ENCODE measurements at regions not wholly inside any gene's neighbourhood (a gene's known extent, or its start where the extent isn't known, plus 50 kb on each side); places are given as distances from the start of the nearest gene placed in this dataset.
"Not testable (repeated sequence)": the region's sequence is repeated elsewhere in the genome, so short reads cannot be mapped to it uniquely, and the experiment has no call there.

DNA sequence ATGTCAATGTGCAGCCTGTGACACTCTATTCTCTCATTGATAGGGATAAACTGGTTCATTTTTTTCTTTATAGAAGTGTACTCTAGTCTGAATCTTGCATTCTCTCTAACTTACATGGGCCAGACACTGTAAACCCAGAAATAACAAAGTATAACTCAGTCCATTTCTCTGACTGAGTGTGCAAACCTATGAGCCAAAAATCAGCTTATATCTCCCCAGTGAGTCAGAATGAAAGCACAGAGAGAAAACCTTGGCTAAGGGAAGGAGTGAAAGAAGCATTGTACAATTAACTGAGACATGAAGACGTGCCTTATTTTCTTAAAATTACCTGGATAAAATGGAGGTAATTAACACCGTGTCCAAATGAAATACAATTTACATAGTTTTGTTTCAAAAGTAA lies 436.9 kb upstream of the IMPG1 start:
- Histone ChIP-seq H3K27me3 (replicated peaks; ENCODE audit: insufficient read depth) (no peaks in the 10 kb centered on the region), H3K4me3 (no peak overlapping the region), H3K36me3 (no peaks in the 10 kb centered on the region), H3K27ac (no peak overlapping the region), H3K4me1 (ENCODE audit: control insufficient read depth in 1 of 2, low read depth in 2 of 2) (no peaks in the 10 kb centered on the region), H3K9me3 (no peaks in the 10 kb centered on the region)
- TF ChIP-seq, protein P1, sequence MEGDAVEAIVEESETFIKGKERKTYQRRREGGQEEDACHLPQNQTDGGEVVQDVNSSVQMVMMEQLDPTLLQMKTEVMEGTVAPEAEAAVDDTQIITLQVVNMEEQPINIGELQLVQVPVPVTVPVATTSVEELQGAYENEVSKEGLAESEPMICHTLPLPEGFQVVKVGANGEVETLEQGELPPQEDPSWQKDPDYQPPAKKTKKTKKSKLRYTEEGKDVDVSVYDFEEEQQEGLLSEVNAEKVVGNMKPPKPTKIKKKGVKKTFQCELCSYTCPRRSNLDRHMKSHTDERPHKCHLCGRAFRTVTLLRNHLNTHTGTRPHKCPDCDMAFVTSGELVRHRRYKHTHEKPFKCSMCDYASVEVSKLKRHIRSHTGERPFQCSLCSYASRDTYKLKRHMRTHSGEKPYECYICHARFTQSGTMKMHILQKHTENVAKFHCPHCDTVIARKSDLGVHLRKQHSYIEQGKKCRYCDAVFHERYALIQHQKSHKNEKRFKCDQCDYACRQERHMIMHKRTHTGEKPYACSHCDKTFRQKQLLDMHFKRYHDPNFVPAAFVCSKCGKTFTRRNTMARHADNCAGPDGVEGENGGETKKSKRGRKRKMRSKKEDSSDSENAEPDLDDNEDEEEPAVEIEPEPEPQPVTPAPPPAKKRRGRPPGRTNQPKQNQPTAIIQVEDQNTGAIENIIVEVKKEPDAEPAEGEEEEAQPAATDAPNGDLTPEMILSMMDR (IDR thresholded peaks at IDR 0.05) = no peak
- ATAC-seq (ENCODE audit: insufficient number of reproducible peaks, low FRiP score, low read depth) (no peak), DNase-seq (ENCODE audit: low spot score) (no peak)

DNA sequence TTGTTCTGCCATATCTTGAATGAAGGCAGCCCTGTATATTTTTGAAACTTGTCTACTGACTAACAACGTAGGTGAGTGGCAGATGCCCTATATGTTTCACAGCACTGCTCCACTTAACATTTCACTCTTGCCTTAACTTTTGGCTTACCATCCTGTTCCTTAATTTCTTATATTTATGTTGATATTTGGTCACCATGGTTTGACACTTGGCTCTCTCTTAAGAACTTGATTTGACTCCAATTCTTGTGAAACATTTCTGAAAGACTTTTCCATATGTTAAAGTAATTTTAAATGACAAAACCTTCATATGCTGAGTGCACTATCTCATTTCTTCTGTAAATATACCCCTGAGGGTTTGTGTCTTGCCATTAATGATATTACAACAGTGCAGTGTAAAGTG lies 434.3 kb upstream of the IMPG1 start:
- Histone ChIP-seq H3K4me1 (ENCODE audit: control insufficient read depth in 1 of 2, low read depth in 2 of 2) (no peaks in the 10 kb centered on the region), H3K4me3 (no peak overlapping the region), H3K36me3 (no peaks in the 10 kb centered on the region), H3K27ac (no peak overlapping the region), H3K27me3 (replicated peaks; ENCODE audit: insufficient read depth) (no peaks in the 10 kb centered on the region), H3K9me3 (no peaks in the 10 kb centered on the region)
- TF ChIP-seq, protein P1 (IDR thresholded peaks at IDR 0.05) = no peak
- no peak for ATAC-seq (ENCODE audit: insufficient number of reproducible peaks, low FRiP score, low read depth)
- no peak for DNase-seq (ENCODE audit: low spot score)

DNA sequence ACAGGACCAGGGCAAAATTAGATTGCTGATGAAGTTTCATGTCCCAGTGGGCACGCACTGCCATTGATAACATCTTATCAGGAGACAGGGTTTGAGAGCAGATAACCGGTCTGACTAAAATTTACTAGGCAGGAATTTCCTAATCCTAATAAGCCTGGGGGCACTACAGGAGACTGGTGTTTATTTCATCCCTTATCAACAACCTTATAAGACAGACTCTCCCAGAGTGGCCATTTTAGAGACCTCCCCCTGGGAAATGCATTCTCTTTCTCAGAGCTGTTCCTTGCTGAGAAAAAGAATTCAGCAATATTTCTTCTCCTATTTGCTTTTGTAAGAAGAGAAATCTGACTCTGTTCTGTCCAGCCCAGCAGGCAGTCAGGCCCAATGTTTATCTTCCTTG lies 423.4 kb upstream of the IMPG1 start:
- no peaks in the 10 kb centered on the region for H3K4me1 ChIP-seq (ENCODE audit: control insufficient read depth in 1 of 2, low read depth in 2 of 2)
- DNase-seq (ENCODE audit: low spot score) (no peak), ATAC-seq (ENCODE audit: insufficient number of reproducible peaks, low FRiP score, low read depth) (no peak)
- H3K36me3 ChIP-seq = no peaks in the 10 kb centered on the region
- H3K9me3 ChIP-seq = peaks cover 13% of the 10 kb centered on the region
- TF ChIP-seq, protein P1 (IDR thresholded peaks at IDR 0.05) = no peak
- H3K27me3 ChIP-seq (replicated peaks; ENCODE audit: insufficient read depth) = no peaks in the 10 kb centered on the region
- no peak overlapping the region for H3K4me3 ChIP-seq
- no peak overlapping the region for H3K27ac ChIP-seq

DNA sequence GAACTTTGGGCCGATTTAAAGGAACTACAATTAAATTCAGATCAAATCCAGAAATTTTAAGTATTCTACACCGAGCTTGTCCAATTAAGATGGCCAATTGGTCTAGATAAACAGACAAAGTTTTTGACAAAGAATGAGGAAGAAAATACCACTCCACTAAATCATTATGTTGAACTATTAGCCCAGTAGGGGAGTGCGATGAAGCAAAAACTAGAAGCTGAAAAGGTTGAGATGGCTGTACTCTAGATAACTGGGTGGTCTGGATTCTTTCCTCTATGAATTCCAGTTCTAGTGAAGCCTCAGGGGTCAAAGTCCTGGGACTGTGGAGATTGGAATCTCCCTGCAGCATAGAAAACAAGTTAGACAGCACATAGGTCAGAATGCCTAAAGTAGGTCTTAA lies 418.9 kb upstream of the IMPG1 start:
- not testable (repeated sequence) for H3K4me3 ChIP-seq, H3K36me3 ChIP-seq

DNA sequence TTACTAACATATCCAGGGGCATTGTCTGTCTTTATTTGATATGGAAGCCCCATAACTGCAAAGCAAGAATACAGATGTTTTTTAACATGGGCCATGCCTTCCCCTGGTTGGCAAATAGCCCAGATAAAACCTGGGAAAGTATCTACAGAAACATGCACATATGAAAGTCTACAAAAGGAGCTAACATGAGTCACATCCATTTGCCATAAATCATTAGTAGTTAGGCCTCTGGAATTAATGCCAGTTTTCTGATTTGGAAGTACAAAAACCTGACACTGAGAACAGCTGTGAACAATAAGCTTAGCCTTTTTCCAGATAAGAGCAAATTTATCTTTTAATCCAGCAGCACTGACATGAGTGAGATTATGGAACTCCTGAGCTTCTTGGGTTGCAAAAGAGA lies 418.0 kb upstream of the IMPG1 start:
- Histone ChIP-seq H3K27ac (no peak overlapping the region), H3K4me3 (no peak overlapping the region), H3K9me3 (peaks cover 5% of the 10 kb centered on the region), H3K27me3 (replicated peaks; ENCODE audit: insufficient read depth) (no peaks in the 10 kb centered on the region), H3K4me1 (ENCODE audit: control insufficient read depth in 1 of 2, low read depth in 2 of 2) (peaks cover 5% of the 10 kb centered on the region in 2 donors), H3K36me3 (no peaks in the 10 kb centered on the region)
- DNase-seq (ENCODE audit: low spot score) (no peak), ATAC-seq (ENCODE audit: insufficient number of reproducible peaks, low FRiP score, low read depth) (no peak)
- TF ChIP-seq, protein P1 (IDR thresholded peaks at IDR 0.05) = no peak

More for the DNA sequence above, 418.9 kb upstream of the IMPG1 start:
- DNase-seq (ENCODE audit: low spot score); H3K27ac ChIP-seq; ATAC-seq (ENCODE audit: insufficient number of reproducible peaks, low FRiP score, low read depth); H3K27me3 ChIP-seq (replicated peaks; ENCODE audit: insufficient read depth); H3K4me1 ChIP-seq (ENCODE audit: control insufficient read depth in 1 of 2, low read depth in 2 of 2): not testable (repeated sequence)
- peaks cover 13% of the 10 kb centered on the region for H3K9me3 ChIP-seq

DNA sequence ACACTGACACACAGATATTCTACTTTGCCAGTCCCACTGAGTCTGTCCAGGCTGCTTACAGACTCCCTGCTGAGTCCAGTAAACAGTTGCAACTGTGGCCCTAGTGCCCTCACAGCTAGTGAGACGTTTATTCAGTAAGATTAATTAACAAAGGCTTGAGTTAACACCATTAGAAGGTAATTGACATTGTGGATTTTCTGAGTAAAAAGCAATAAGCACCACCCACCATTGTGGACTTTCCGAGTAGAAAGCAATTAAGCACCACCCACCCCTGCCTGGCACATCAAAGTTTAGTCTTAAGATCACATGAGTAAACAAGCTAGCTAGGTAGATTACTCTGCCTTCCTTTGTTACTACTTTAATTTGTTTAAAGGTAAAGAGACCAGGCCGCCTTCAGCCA lies 408.6 kb upstream of the IMPG1 start:
- H3K27me3 ChIP-seq (replicated peaks; ENCODE audit: insufficient read depth) = no peaks in the 10 kb centered on the region
- TF ChIP-seq, protein P1 (IDR thresholded peaks at IDR 0.05) = no peak
- peaks cover 7% of the 10 kb centered on the region for H3K9me3 ChIP-seq

More for the DNA sequence above, 408.6 kb upstream of the IMPG1 start:
- ATAC-seq (ENCODE audit: insufficient number of reproducible peaks, low FRiP score, low read depth) (no peak), DNase-seq (ENCODE audit: low spot score) (no peak)
- no peak overlapping the region for H3K27ac ChIP-seq
- no peaks in the 10 kb centered on the region for H3K4me1 ChIP-seq (ENCODE audit: control insufficient read depth in 1 of 2, low read depth in 2 of 2)
- H3K36me3 ChIP-seq = no peaks in the 10 kb centered on the region
- H3K4me3 ChIP-seq = no peak overlapping the region

All from thoracic aorta (tissue), 2 donors.